Fibroblast of lung (primary cell): ENCODE measurements at regions not wholly inside any gene's neighbourhood (a gene's known extent, or its start where the extent isn't known, plus 50 kb on each side); places are given as distances from the start of the nearest gene placed in this dataset.

Experiments
- EZH2 ChIP-seq: IDR thresholded peaks from 2 replicates; pipeline ENCODE4 v1.5.1; 2012; ENCODE audit warnings: low read length, control low read depth, mild to moderate bottlenecking; ENCODE audit errors: missing control alignments
- TF ChIP-seq, protein P1 (sequence below), 2 donors: IDR thresholded peaks in 1 of 2; conservative IDR thresholded peaks in 1 of 2; 1 replicate in 1 of 2; 2 replicates in 1 of 2; pipeline ENCODE4 v1.5.1; 2011 to 2012; ENCODE audit warnings: low read length in 2 of 2, control low read depth in 1 of 2, inconsistent platforms in 1 of 2, low read depth in 1 of 2, mild to moderate bottlenecking in 1 of 2

DNA sequence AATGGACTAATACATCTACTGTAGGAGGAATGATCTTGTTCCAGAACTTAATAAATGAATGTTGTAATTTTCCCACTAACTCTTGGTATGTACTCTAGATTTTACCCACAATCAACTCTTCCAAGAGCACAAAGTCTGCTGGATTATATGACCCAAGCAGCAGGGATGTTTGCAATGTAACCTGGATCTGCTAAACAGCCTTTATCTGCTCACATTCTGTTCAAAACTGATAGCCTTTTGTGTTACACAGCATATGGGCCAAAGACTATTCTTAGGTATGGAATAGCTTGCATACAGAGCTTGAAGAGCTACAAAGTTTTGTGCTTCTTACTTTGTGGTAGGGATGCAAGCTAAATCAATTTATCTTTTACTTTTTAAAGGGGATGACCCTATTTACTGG, 213.7 kb upstream of the DCN start:
- TF ChIP-seq, protein P1, sequence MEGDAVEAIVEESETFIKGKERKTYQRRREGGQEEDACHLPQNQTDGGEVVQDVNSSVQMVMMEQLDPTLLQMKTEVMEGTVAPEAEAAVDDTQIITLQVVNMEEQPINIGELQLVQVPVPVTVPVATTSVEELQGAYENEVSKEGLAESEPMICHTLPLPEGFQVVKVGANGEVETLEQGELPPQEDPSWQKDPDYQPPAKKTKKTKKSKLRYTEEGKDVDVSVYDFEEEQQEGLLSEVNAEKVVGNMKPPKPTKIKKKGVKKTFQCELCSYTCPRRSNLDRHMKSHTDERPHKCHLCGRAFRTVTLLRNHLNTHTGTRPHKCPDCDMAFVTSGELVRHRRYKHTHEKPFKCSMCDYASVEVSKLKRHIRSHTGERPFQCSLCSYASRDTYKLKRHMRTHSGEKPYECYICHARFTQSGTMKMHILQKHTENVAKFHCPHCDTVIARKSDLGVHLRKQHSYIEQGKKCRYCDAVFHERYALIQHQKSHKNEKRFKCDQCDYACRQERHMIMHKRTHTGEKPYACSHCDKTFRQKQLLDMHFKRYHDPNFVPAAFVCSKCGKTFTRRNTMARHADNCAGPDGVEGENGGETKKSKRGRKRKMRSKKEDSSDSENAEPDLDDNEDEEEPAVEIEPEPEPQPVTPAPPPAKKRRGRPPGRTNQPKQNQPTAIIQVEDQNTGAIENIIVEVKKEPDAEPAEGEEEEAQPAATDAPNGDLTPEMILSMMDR (conservative IDR thresholded peaks at IDR 0.05 in 1 of 2, IDR thresholded peaks at IDR 0.05 in 1 of 2; ENCODE audit: low read depth in 1 of 2, low read length in 2 of 2), result no peak
- TF ChIP-seq EZH2, result no peak
